ENCODE measurements at regions not wholly inside any gene's neighbourhood (a gene's known extent, or its start where the extent isn't known, plus 50 kb on each side); places are given as distances from the start of the nearest gene placed in this dataset.

GRCh38 chr2:84022810-84023431, 436.2 kb downstream of the SUCLG1 start:
- peak; percentile 76 for TF ChIP-seq CTCF (IDR thresholded peaks at IDR 0.05; ENCODE audit: borderline replicate concordance, extremely low read depth, low read length, poor library complexity, severe bottlenecking)
- no peak for TF ChIP-seq EZH2 (IDR thresholded peaks at IDR 0.05; ENCODE audit: borderline replicate concordance, low read depth, low read length, severe bottlenecking)
